ENCODE measurements at regions not wholly inside any gene's neighbourhood (a gene's known extent, or its start where the extent isn't known, plus 50 kb on each side); places are given as distances from the start of the nearest gene placed in this dataset.

DNA sequence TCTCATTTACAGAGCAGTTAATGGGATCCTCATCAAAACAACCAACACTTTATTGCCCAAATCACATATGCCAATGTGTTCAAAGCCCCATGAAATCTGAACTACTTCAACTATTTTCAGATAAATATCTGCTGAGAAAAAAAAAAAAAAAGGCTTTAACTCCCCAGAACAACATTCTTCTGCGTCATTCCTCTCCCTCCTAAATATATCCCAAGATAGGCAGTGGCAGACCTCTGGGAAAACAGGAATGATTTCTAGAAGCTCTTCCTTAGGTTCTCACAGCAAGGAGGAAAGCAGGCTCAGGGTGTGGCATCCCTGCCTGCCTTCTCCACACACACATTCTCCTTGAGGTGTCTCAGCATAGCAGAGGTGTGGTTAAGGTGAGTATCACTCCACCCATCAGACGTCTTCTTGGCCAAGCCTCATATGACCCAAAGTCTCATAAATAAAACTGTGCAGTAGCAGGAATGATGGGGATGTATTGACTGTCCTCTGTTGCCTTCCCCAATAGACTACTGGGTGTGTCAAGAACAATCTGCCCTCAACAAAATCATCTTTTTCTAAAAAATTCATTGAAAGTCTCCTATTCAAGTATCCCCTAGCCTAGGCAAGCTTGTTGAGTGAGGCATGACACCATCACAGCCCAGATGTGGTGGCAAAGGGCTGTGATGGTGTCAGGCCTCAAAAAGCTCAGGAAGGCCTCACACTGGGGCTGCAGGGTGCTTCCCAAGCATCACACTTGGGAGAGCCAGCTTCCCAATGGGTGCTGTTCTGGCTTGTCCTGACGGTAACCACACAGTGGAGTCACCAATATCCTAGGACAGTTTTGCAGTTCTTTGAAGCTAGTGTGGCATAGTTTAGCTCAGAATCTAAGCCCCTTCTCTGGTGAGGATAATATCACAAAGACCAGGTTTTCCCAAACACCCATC, 135.4 kb upstream of the SOX9 start:
- DNase-seq (ENCODE audit: low read depth in 2 of 2): no peak

DNA sequence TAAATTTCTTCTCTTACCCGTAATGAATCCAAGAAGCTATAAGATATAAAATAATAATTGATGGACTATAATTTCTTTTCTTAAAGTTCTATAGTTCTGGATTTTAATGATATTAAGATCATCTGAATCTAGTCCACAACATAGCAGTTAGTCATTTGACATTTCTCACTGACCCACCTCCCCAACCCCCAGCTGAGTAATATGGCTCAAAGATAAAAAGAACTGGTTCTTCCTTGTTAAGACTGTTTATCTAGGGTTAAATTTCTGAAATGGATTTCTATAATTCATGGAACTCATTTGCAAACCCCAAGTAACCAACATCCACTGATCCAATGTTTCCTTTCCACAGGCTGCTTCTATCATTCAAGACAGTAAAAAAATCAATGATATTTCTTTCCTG, 133.9 kb upstream of the SOX9 start:
- no peak for DNase-seq (ENCODE audit: low read depth in 2 of 2)

DNA sequence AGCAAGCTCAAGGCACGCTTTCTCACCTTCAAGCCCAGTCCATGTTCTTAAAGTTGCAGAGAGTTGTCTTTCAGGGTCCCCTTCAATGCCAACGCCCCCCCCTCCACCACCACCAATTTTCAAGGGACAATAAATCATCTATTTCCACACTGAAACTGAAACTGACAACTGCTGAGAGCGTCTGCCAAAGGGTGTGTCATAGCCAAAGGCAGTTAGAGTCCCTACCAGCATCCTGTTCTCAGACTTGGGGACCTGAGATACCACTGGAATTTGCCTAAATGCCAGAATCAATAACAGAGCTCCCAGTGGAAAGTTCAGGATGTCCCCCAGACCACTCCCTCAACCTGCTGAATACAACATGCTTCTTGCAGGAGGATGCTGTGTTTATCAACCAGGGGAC, 133.2 kb upstream of the SOX9 start:
- no peak for DNase-seq (ENCODE audit: low read depth in 2 of 2)

DNA sequence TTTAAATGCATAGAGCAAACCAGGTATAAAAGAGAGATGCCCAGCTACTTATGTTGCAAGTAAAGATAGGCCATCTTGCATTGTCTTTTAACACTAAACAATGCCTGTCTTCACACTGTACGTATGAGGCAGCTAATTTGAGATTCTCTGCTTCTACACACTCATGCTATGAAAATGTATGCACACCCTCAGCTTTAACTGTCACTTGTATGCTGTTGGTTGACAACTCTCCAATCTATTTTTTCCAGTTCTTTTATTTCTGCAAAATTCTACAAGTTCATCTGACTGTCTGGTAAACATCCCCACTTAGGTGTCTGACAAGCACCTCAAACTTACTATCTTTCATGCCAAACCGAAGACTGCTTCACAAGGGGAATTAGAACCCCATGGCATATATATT, 131.7 kb upstream of the SOX9 start:
- no peak for DNase-seq (ENCODE audit: low read depth in 2 of 2)

DNA sequence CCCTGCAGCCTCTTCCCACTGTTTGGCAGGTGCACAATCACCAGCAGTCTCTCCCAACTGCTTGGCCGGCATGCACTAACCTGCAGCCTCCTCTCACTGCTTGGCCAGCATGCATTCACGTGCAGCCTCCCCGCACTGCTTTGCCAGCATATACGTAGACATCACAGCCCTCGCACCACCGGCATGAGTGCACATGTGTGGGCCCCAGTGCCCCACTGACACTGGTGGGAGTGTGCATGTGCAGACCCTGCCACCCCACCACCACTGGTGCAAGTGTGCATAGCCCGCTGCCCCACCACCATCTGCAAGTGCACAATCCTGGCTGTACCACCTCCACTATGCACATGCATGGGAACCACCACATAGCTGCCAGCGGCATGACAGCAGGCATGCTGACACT, 127.5 kb upstream of the SOX9 start:
- no peak for DNase-seq (ENCODE audit: low read depth in 2 of 2)

DNA sequence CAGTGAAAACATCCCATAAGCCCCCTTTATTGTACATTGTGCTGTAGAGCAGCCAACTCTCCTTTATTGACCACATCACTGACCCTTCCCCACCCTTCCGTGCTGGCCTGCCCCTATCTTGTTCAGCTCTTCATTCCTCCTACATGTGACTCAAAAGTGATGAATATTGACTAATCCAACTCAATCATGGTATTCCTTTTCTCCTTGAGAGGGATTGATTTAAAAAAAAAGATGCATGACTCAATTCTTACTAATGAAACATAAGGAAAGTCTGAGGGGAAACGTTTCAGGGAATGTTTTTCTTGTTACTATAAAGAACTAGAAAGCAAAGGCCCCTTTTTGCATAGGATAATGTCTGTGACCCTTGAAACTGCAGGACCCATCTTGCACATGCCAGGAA, 125.2 kb upstream of the SOX9 start:
- DNase-seq (ENCODE audit: low read depth in 2 of 2): no peak

DNA sequence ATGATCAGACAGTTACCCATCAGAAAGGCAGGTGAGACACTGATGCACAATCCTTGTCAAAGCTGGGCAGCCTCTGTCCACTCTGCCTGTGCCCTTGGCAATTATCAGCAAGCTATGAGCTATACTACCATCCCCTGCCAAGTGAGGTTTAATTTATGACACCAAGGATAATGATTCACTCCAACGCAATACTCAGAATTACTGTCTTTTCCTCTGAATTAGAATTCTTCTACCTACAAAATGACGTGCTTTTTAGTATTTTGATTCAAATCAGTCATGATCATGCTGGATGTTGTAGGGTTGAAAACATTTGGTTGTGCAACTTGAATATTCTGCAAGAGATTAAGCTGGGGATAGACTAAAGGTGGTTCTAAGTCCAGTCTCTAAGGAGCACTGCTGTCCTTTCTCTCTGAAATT, 116.8 kb upstream of the SOX9 start:
- DNase-seq (ENCODE audit: low read depth in 2 of 2): no peak

DNA sequence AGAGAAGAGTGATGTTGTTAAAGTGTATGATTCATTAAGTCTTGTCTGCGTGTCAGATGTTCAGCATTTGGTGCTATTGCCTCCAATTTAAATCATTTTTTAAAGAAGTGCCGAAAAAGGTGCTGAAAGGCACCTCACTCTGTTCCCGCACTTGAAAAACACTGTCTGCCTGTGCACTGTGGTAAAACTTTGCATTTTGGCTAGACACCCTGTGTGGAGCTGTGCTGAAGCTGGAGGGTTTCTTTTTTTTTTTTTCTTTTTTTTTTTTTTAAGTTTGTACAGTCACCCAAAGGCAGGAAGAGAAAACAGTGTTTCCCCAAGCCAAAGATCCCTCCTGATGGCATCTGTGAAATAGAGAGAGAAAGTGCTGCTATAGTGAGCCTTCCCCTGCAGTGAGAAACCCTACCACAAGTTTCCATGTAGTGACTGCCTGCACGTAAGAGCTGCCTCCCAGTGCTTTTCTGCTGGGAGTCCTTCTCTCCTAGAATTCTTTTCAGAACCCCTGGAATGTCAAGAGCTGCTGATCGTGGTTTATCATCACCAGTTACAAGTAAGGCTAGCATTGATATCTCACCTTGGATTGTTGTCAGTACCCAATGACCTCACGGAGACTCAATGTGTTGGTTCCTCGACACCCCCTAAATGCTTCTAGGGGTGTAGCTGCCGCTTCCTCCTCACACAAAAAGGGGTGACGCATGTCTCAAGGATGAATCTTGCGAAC, 116.0 kb upstream of the SOX9 start:
- DNase-seq (ENCODE audit: low read depth in 2 of 2): no peak

DNA sequence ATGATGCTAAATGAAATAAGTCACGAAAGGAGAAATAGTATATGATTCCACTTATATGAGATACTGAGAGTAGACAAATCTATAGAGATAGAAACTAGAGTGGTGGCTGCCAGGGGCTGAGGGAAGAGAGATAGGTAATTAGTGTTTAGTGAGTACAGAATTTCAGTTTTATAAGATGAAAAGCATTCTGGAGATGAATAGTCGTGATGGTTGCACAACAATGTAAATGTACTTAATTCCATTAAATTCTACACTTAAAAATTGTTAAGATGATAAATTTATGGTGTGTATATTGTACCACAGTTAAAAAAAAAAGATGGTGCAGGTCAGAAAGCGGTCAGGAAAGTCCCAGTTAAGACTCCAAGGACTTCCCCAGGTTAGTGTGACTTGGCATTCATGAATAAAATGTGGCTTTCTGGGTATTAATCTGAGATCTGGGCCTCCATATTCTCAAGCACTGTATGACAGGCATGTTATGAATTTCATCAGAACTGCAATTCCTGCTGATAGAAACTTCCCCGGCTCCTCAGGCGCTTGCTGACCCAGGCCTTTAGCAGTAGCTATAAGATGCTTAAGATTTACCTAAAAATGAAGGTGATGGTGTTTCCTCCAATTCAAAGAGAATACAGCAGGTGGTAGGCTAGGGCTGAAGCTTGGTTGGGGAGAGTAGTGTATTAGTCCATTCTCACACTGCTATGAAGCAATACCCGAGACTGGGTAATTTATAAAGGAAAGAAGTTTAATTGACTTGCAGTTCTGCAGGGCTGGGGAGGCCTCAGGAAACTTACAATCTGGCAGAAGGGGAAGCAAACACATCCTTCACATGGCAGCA, 115.3 kb upstream of the SOX9 start:
- no peak for DNase-seq (ENCODE audit: low read depth in 2 of 2)

DNA sequence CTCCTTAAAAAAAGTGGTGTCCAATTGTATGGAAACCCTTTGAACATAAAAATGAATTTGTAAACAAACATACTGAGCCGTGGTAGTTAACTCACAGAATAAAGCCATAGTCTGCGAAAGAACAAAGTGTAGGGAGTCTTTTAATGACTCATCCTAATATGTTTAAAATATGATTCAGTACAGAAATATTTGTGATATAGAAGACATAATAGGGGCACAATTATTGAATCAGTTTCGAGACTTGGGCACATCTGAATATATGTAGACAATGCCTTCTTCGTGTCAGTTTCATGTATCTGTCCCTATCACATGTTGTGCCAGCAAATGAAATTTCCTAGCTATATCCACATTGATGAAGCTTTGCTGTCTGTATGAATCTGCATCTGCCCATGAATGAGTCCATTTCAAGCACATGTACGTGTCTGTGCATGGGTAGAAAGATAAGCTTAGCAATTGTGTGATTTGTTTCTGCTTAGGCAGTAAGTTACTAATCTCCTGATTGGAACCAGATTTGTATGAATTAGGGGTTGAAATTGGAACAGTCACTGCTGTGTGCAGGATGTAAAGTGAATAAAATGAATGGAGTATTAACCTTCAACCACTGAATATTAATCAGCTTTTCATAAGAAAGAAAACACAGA, 112.5 kb upstream of the SOX9 start:
- no peak for DNase-seq (ENCODE audit: low read depth in 2 of 2)

DNA sequence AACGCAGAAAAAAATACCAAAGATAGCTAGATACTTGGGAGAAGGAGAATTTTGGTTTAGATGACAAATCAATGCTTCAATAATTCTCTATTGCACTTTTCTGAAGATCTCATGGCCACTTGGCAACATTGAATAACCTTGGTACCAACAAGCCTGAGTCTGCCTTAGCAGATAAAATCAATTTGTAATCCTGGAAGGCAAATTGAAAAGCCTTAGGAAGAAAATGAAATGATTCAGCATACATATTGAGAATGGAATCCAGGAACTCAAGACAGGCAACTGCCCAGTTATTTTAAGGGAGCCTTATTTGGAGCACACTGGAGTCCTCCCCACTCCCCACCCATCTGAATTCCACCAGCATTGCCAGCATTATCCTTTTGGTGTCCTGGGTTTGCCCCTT, 109.3 kb upstream of the SOX9 start:
- no peak for DNase-seq (ENCODE audit: low read depth in 2 of 2)

DNA sequence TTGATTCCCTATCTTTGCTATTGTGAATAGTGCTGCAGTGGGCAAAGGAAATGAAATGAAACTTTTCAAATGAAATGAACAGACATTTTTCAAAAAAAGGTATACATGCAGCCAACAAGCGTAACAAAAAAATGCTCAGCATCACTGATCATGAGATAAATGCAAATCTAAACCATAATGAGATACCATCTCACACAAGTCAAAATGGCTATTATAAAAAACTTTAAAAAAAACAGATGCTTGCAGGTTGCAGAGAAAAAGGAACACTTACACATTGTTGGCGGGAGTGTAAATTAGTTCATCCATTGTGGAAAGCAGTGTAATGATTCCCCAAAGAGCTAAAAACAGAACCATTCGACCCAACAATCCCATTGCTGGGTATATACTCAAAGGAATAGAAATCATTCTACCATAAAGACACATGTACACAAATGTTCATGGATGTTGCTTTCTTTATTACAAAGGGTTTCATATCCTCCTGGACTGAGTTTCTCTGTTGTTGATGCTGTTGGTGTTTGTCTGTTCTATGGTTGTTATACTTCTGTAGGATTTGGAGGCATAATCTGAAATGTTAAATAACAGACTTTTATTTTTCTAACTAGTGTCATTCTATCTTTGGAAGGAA, 99.3 kb upstream of the SOX9 start:
- no peak for DNase-seq (ENCODE audit: low read depth in 2 of 2)

DNA sequence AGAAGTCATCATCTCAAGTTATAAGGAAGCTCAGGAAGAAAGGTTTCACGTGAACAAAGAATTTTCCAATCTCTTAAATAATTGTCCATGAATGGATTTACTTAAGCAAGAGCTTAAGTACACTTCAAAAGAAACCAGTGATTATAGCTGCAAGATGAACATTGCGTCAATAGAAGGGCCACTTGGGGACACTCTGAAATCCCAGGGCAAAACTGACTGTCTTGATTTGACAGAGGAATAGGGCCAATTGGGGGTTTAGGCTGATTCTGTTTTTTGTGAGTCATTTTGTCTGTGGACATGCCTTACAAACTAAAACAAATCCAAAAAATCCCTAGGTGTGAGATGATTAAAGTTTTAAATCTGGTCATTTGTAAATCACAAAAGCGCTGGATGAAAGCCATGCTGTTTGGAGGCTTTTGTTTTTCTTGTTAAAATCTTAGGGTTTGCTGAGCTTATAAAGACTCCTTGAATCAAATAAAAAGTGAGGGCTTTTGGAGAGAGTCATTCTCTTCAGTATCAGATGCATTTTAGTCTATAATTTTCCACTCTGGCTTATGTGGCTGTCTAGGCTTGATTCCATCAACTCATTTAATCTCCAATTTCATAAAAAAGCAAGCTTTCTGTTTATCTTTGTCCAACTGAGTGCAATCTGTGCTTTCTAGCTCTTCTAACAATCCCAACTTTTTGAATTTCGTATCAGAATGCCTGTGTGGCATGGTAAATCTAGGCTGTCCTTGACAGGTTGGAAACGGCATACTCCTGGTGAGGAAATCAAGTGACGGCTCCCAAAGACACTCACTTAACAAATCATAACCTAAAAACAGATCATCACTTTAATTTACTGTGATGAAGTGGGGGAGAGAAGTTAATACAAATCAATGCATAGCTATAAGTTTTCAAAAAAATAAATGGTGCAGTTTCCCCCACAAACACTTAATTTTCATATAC, 98.2 kb upstream of the SOX9 start:
- no peak for DNase-seq (ENCODE audit: low read depth in 2 of 2)

DNA sequence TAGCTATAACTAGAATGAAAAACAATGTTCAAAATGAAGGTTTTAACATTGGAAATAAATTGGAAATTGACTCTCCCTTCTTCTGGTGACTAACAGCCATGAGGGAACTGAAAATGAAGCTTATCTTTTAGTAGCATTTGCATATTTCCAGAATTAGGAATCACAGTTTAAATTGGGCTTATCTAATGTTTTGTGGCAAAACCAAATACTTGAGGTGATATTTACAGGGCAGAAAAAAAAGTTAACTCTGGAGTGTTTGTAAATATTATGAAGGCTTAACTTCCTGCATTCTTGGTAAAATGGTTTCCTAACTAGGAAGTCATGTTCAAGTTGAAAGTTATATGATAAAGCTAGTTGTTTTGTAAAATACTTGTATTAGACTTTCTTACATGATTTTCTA, 96.4 kb upstream of the SOX9 start:
- DNase-seq (ENCODE audit: low read depth in 2 of 2): no peak

DNA sequence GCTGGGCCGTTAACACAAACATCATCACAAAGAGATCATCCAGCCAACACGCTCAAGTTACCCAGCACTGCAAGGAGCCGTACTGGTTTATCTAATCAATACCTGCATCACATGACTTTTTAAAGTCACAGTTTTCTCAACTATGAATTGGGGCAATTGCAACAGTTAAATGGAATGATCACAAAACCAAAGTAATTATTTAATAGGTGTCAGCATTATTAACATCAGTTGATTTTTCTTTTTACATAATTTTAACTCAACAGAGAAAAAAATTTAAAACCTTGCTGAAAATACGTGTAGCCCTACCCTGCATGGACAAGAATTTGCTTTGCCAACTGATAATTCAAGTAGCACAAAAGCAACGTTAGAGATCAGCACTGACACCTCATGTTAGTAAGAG, 95.7 kb upstream of the SOX9 start:
- DNase-seq (ENCODE audit: low read depth in 2 of 2): no peak

DNA sequence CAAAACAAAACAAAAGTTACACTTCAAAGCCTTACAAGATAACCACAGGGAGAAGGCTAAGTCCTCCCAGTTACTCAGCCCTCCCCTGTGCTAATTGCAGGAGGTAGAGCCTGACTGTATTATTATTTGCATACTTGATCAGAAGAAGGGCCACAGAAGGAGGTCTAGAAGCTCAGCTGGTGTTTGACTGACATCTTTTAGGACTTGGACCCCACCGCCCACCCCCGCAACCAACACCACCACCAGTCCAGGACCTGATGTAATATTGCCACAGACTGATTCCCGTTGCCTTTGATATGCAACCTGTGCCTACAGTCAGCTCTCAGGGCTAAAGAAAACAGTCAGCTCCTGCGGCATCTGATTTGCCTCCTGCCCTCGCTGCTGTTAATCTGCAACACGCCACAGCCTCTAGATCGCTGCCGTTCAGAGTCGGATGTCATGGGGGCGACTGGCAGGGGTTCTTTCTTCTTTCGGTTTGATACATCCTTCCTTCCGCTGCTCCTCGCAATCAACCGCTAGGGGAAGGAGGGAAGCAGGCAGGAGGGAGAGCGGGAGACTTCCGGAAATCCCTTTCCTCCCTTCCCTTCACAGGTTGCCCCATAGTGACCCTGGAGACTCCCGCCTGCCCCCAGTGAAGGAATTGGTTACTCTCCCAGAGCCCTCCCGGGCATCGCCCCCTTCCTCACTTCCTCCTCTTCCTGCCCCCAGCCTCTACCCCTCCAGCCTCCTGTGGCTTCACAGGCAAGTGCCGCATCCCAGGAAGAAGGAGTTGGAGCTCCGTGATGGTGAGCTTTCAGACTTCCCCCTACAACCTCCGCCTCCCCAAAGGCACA, 90.5 kb upstream of the SOX9 start:
- no peak for DNase-seq (ENCODE audit: low read depth in 2 of 2)

DNA sequence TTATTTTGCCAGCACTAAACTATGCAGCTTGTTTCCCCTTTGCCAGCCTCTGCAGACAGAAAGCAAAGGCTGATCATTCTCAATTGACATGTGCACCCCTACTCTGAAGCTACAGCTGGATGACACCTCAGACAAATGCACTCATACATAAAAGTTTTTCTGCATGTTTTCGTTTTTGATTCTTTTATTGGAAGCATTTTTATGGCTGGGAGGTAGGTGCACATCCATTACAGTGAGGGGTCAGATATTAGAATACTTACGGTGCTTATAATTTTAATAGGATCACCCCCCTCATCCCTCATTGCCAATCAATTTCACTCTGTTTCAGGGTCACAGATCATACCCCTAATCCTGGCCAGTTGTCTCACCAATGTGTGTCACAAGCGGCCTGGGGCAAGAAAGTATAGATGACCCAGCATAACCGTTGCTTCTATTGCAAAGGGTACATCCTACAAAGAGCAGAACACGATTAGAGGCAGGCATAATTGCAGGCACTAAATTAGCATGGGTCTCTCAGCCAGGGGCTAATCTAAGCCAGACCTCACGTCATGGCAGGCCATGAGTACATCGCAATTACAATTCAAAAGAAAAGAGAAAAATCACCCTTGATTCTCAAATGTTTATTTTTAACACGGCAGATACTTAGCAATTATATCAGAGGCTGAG, 89.5 kb upstream of the SOX9 start:
- no peak for DNase-seq (ENCODE audit: low read depth in 2 of 2)

DNA sequence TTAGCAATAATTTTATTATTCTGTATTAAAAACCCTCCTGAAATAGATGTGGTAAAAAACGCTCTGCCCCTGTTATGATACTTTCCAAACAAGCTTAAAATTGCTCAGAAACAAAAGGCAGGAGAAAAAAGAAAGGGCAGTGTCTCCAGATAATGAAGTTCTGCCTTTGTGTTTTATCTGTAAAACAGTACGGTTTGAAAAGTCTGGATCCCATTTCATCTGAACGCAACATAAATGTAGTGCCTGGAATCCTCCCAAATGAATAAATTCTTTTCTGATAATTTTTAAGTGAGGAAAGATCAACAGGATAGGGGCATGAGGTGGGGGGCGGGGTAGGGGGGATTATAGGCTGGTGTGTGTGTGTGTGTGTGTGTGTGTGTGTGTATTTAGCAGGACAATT, 87.5 kb upstream of the SOX9 start:
- DNase-seq (ENCODE audit: low read depth in 2 of 2): no peak

DNA sequence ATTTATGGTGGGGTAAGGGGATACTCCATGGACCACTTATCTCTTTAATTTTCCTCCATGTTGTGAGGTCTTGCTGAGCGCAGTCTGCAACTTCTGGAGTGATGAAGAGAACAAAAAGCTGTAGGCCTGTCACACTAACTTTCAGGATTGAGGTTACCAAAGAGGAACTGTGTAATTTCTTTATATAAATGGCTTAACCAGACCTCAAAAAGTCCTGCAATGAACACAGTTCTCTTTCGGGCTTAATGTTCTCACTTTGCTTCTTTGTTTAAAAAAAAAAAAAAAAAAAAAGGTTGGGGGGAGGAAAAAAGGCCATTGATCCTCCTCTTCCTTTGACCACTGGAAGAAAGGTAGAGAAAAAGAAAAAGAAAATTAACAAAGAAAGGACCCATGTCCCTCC, 86.8 kb upstream of the SOX9 start:
- no peak for DNase-seq (ENCODE audit: low read depth in 2 of 2)

Data from lung microvascular endothelial cell (primary cell).